GM20000 (cell line): ENCODE measurements at regions not wholly inside any gene's neighbourhood (a gene's known extent, or its start where the extent isn't known, plus 50 kb on each side); places are given as distances from the start of the nearest gene placed in this dataset.

Experiments
- DNase-seq: peaks from one replicate; pipeline ENCODE4 v3.0.0; 2012; ENCODE audit warnings: low spot score
- TF ChIP-seq, protein P1 (sequence below): IDR thresholded peaks from 2 replicates; pipeline ENCODE4 v1.5.1; 2012; ENCODE audit warnings: mild to moderate bottlenecking, control low read depth; ENCODE audit errors: extremely low read depth, missing control alignments

DNA sequence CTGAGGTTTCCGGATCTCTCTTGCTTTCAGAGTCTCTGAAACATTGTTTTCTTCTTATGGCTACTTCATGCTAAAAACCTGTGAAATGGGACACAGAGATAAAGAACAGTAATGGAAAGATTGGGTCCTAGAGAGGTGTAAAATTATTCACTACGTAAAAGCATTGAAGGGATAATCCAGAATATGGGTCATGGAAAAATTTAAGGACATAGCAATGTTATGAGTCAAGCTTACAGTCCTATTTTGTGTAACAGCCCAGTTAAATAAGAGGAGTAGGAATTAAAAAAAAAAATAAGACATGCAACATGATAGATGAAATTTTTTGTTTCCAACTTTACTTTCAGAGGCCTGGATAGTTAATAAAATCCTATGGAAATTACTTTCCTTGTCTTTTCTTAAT is 61.9 kb upstream of the ELL2 start:
- TF ChIP-seq, protein P1, sequence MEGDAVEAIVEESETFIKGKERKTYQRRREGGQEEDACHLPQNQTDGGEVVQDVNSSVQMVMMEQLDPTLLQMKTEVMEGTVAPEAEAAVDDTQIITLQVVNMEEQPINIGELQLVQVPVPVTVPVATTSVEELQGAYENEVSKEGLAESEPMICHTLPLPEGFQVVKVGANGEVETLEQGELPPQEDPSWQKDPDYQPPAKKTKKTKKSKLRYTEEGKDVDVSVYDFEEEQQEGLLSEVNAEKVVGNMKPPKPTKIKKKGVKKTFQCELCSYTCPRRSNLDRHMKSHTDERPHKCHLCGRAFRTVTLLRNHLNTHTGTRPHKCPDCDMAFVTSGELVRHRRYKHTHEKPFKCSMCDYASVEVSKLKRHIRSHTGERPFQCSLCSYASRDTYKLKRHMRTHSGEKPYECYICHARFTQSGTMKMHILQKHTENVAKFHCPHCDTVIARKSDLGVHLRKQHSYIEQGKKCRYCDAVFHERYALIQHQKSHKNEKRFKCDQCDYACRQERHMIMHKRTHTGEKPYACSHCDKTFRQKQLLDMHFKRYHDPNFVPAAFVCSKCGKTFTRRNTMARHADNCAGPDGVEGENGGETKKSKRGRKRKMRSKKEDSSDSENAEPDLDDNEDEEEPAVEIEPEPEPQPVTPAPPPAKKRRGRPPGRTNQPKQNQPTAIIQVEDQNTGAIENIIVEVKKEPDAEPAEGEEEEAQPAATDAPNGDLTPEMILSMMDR: no peak
- DNase-seq: no peak

DNA sequence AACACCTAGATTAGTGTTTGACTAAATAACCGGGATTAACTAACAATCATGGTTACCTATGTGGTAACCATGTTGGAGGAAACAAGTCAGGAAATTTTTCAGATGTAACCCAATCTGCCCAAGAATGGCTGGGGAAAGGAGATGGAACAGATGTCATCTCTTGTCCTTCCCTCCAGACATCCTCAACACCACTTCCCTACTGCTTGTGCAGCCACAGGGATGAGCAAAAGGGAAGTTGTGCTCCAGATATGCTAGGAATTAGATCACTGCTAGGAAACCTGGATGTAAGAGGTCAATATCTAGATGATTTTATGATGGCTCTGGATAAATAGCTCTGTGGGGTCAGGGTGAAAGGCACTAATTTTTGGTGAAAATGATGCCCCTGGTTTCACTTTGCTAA is 61.3 kb upstream of the ELL2 start:
- TF ChIP-seq, protein P1: no peak
- DNase-seq: no peak

- TF ChIP-seq, protein P1: no peak
- no peak for DNase-seq
Measured at GRCh38 chr5:96017951-96018350, 56.3 kb upstream of the ELL2 start.

- no peak for DNase-seq
- TF ChIP-seq, protein P1: no peak
Measured at GRCh38 chr5:96016216-96016615, 54.6 kb upstream of the ELL2 start.

DNA sequence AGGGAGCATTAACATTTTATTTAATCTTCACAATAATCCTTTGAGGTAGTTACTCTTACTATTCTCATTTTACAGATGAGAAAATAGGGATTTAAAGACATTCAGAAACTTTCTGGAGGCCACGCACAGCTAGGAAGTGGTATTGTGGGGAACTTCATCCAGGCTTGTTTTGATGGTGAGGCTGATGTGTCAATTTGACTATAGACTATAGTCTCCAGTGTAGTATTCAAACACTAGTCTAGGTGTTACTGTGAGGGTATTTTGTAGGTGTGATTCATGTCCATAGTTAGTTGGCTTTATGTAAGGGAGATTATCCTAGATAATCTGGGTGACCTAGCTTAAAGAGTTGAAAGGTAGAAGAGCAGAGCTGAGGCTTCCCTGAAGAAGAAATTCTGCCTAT is 54.1 kb upstream of the ELL2 start:
- TF ChIP-seq, protein P1: no peak
- no peak for DNase-seq

- TF ChIP-seq, protein P1: no peak
- DNase-seq: no peak
Measured at GRCh38 chr5:96014395-96014794, 52.7 kb upstream of the ELL2 start.

GRCh38 chr5:96013254-96013653 is 51.6 kb upstream of the ELL2 start:
- TF ChIP-seq, protein P1: no peak
- no peak for DNase-seq
